GM23248 (cell line): ENCODE measurements at regions not wholly inside any gene's neighbourhood (a gene's known extent, or its start where the extent isn't known, plus 50 kb on each side); places are given as distances from the start of the nearest gene placed in this dataset.

Experiments used
- DNase-seq: peaks from one replicate; pipeline ENCODE4 v3.0.0-alpha.2; 2015
- H2AFZ ChIP-seq: fragments of 200-600 bp; sonication (generic); 2 replicates; pipeline ENCODE4 v1.6.1; 2016; ENCODE audit warnings: antibody characterized with exemption
- H3F3A ChIP-seq: fragments of 200-600 bp; sonication (generic); 2 replicates; pipeline ENCODE4 v1.6.1; 2016; ENCODE audit warnings: mild to moderate bottlenecking, antibody characterized with exemption, mixed run types; ENCODE audit not compliant: insufficient read depth
- H3K27ac ChIP-seq: fragments of 200-600 bp; sonication (generic); 2 replicates; pipeline ENCODE4 v1.5.1; 2016; ENCODE audit warnings: mild to moderate bottlenecking
- H3K27me3 ChIP-seq: fragments of 200-600 bp; sonication (generic); replicated peaks from 2 replicates; pipeline ENCODE4 v1.6.1; 2016; ENCODE audit warnings: mild to moderate bottlenecking; ENCODE audit not compliant: insufficient read depth
- H3K36me3 ChIP-seq: fragments of 200-600 bp; sonication (generic); 2 replicates; pipeline ENCODE4 v1.6.1; 2016; ENCODE audit warnings: low read depth, mild to moderate bottlenecking
- H3K4me1 ChIP-seq: fragments of 200-600 bp; sonication (generic); 2 replicates; pipeline ENCODE4 v1.6.1; 2016; ENCODE audit warnings: mild to moderate bottlenecking; ENCODE audit not compliant: insufficient read depth
- H3K4me2 ChIP-seq: fragments of 200-600 bp; sonication (generic); one replicate; pipeline ENCODE4 v1.6.1; 2016; ENCODE audit warnings: mild to moderate bottlenecking; ENCODE audit not compliant: unreplicated experiment
- H3K4me3 ChIP-seq: fragments of 200-600 bp; sonication (generic); 2 replicates; pipeline ENCODE4 v1.5.1; 2016; ENCODE audit warnings: mild to moderate bottlenecking
- H3K79me2 ChIP-seq: fragments of 200-600 bp; sonication (generic); 2 replicates; pipeline ENCODE4 v1.6.1; 2016; ENCODE audit warnings: mild to moderate bottlenecking; ENCODE audit not compliant: insufficient read depth
- H3K9ac ChIP-seq: fragments of 200-600 bp; sonication (generic); 2 replicates; pipeline ENCODE4 v1.6.1; 2016; ENCODE audit warnings: mild to moderate bottlenecking
- H3K9me2 ChIP-seq: fragments of 200-600 bp; sonication (generic); 2 replicates; pipeline ENCODE4 v1.6.1; 2016; ENCODE audit warnings: mixed run types, mild to moderate bottlenecking, moderate library complexity; ENCODE audit not compliant: insufficient read depth
- H3K9me3 ChIP-seq: fragments of 200-600 bp; sonication (generic); one replicate; pipeline ENCODE4 v1.6.1; 2017; ENCODE audit warnings: low read depth
- H4K20me1 ChIP-seq: fragments of 200-600 bp; sonication (generic); 2 replicates; pipeline ENCODE4 v1.6.0; 2016; ENCODE audit not compliant: insufficient read depth
- EZH2 ChIP-seq: fragments of 200-600 bp; sonication (generic); IDR thresholded peaks from 2 replicates; pipeline ENCODE4 v1.6.1; 2018; ENCODE audit warnings: antibody characterized with exemption, mild to moderate bottlenecking; ENCODE audit not compliant: insufficient read depth, poor library complexity, severe bottlenecking
- EZH2phosphoT487 ChIP-seq: fragments of 200-600 bp; sonication (generic); IDR thresholded peaks from 2 replicates; pipeline ENCODE4 v1.6.1; 2018; ENCODE audit warnings: antibody characterized with exemption, moderate library complexity, mild to moderate bottlenecking, low read depth; ENCODE audit not compliant: insufficient read depth
- WGBS, 2 experiments: methylation state at CpG; one replicate each; pipeline ENCODE4 v1.1.6; 2015 to 2017; ENCODE audit warnings: low lambda C conversion rate in 2 of 2, low coverage in 1 of 2; ENCODE audit errors: missing lambda C conversion rate in 2 of 2; 5-methylcytosine and 5-hydroxymethylcytosine counted together
- in situ Hi-C: fragments of 300-500 bp; cut with MboI; formaldehyde crosslinking; loops from 2 replicates; pipeline ENCODE4 v1.15.0; 2020

GRCh38 chr10:64275001-64275400 lies 753.8 kb downstream of the REEP3 start:
- Histone ChIP-seq H3K27ac (no peak overlapping the region), H3K4me3 (no peak overlapping the region), H3K4me2 (no peak overlapping the region), H3K27me3 (no peaks in the 10 kb centered on the region), H3K4me1 (no peaks in the 10 kb centered on the region), H3K9ac (no peak overlapping the region), H4K20me1 (no peaks in the 10 kb centered on the region), H3K36me3 (no peaks in the 10 kb centered on the region), H2AFZ (no peak overlapping the region), H3K9me2 (no peaks in the 10 kb centered on the region), H3K79me2 (no peaks in the 10 kb centered on the region), H3F3A (no peaks in the 10 kb centered on the region), H3K9me3 (no peaks in the 10 kb centered on the region)
- TF ChIP-seq EZH2phosphoT487 (no peak), EZH2 (no peak)
- no peak for DNase-seq
- in situ Hi-C loops: no loop called here

DNA sequence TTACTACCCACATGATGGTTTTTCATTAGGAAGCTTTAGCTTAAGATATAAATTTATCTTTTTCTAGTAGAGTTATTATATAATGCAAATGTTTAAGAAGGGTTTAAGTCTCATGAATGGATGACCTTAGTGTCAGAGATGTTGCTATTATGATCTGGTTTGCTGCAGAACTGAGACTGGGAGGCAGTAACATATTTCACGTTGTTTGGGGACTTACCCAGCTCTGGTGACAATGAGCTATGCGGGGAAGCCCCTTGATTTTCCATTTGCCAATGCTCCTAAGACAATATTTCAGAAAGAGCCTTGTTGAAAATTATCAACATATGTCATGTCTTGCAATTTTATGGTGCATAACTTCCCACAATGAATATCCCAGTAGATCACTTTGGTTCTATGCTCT lies 754.6 kb downstream of the REEP3 start:
- WGBS, 2 experiments: 0 to 5% methylated on average over 2 of the region's 2 CpGs
- H3K27ac ChIP-seq: no peak overlapping the region

DNA sequence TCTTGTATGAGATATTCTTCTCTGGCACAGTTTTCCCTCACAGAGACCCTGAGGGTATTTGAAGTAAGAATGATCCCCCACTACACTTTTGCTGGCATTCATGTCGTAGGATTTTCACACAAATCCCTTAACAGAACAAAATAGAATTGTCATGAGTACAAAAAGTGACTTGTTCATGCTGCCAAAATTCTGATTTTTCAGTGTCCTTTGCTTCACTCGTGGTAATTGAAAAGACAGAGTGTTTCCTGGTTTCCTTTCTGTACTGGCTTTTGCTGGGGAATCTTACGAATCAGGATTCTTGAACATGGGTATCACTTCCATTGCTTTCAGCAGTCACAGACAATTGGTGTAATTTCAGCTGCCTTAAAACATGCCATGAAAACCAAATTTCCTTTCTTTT lies 756.3 kb downstream of the REEP3 start:
- DNase-seq: no peak
- Histone ChIP-seq H3K27ac (no peak overlapping the region), H2AFZ (no peak overlapping the region), H3K36me3 (no peaks in the 10 kb centered on the region), H3K4me2 (no peak overlapping the region), H3K4me3 (no peak overlapping the region), H3K27me3 (no peaks in the 10 kb centered on the region), H3K4me1 (no peaks in the 10 kb centered on the region), H3K9ac (no peak overlapping the region), H3F3A (no peaks in the 10 kb centered on the region), H4K20me1 (no peaks in the 10 kb centered on the region), H3K9me2 (no peaks in the 10 kb centered on the region), H3K9me3 (no peaks in the 10 kb centered on the region), H3K79me2 (no peaks in the 10 kb centered on the region)
- in situ Hi-C loops: no loop called here
- TF ChIP-seq EZH2phosphoT487: no peak
- no peak for TF ChIP-seq EZH2
- 9% methylated on average over 3 of the region's 3 CpGs for WGBS, 2 experiments

More for the DNA sequence above, 754.6 kb downstream of the REEP3 start:
- Histone ChIP-seq H3K4me2 (no peak overlapping the region), H3K4me1 (no peaks in the 10 kb centered on the region), H3K9me2 (no peaks in the 10 kb centered on the region), H3K9me3 (no peaks in the 10 kb centered on the region), H2AFZ (no peak overlapping the region), H3K79me2 (no peaks in the 10 kb centered on the region), H3K4me3 (no peak overlapping the region), H3K9ac (no peak overlapping the region), H3K27me3 (no peaks in the 10 kb centered on the region), H3K36me3 (no peaks in the 10 kb centered on the region), H3F3A (no peaks in the 10 kb centered on the region), H4K20me1 (no peaks in the 10 kb centered on the region)
- in situ Hi-C loops: no loop called here
- no peak for DNase-seq
- TF ChIP-seq EZH2phosphoT487 (no peak), EZH2 (no peak)

- no peaks in the 10 kb centered on the region for H3K27me3 ChIP-seq
- no peaks in the 10 kb centered on the region for H4K20me1 ChIP-seq
- H2AFZ ChIP-seq: no peak overlapping the region
- in situ Hi-C loops: no loop called here
- no peak for TF ChIP-seq EZH2phosphoT487
- no peaks in the 10 kb centered on the region for H3K4me1 ChIP-seq
- H3F3A ChIP-seq: no peaks in the 10 kb centered on the region
- 18 to 22% methylated on average over 3 of the region's 3 CpGs for WGBS, 2 experiments
- no peaks in the 10 kb centered on the region for H3K9me3 ChIP-seq
- no peaks in the 10 kb centered on the region for H3K9me2 ChIP-seq
- no peak for DNase-seq
- no peak overlapping the region for H3K4me2 ChIP-seq
- H3K9ac ChIP-seq: no peak overlapping the region
- no peak overlapping the region for H3K27ac ChIP-seq
- no peaks in the 10 kb centered on the region for H3K79me2 ChIP-seq
- H3K4me3 ChIP-seq: no peak overlapping the region
- H3K36me3 ChIP-seq: no peaks in the 10 kb centered on the region
Observed at GRCh38 chr10:64283621-64284020, 762.4 kb downstream of the REEP3 start.

- 1 to 6% methylated on average over 2 of the region's 2 CpGs for WGBS, 2 experiments
- in situ Hi-C loops: no loop called here
- H3K9me3 ChIP-seq: no peaks in the 10 kb centered on the region
- H3K9me2 ChIP-seq: no peaks in the 10 kb centered on the region
- no peak overlapping the region for H3K9ac ChIP-seq
- no peak overlapping the region for H3K27ac ChIP-seq
- H3K27me3 ChIP-seq: no peaks in the 10 kb centered on the region
- H3K36me3 ChIP-seq: no peaks in the 10 kb centered on the region
- no peaks in the 10 kb centered on the region for H3F3A ChIP-seq
- no peaks in the 10 kb centered on the region for H3K79me2 ChIP-seq
- TF ChIP-seq EZH2phosphoT487 (no peak), EZH2 (no peak)
- H3K4me3 ChIP-seq: no peak overlapping the region
- no peak overlapping the region for H2AFZ ChIP-seq
- H4K20me1 ChIP-seq: no peaks in the 10 kb centered on the region
- H3K4me1 ChIP-seq: no peaks in the 10 kb centered on the region
- DNase-seq: no peak
- no peak overlapping the region for H3K4me2 ChIP-seq
Observed at GRCh38 chr10:64286533-64286932, 765.3 kb downstream of the REEP3 start.
